Lower lobe of right lung (tissue), 2 donors: ENCODE measurements at regions not wholly inside any gene's neighbourhood (a gene's known extent, or its start where the extent isn't known, plus 50 kb on each side); places are given as distances from the start of the nearest gene placed in this dataset.
"Not testable (repeated sequence)": the region's sequence is repeated elsewhere in the genome, so short reads cannot be mapped to it uniquely, and the experiment has no call there.

Experiments used
- ATAC-seq, 2 donors: fragments of 200-7000 bp; cut with Tn5 transposase; one replicate each; pipeline ENCODE4 v1.9.1; 2020 to 2022; ENCODE audit warnings: mild to moderate bottlenecking in 2 of 2, moderate library complexity in 2 of 2
- DNase-seq: peaks from one replicate; pipeline ENCODE4 v3.0.0-alpha.2; 2020
- H3K27ac ChIP-seq: fragments of 200-600 bp; one replicate; pipeline ENCODE4 v1.8.0; 2022
- H3K27me3 ChIP-seq: fragments of 200-600 bp; one replicate; pipeline ENCODE4 v1.8.0; 2022; ENCODE audit warnings: low read depth
- H3K36me3 ChIP-seq: fragments of 200-600 bp; one replicate; pipeline ENCODE4 v1.8.0; 2022; ENCODE audit warnings: mild to moderate bottlenecking
- H3K4me1 ChIP-seq: fragments of 200-600 bp; one replicate; pipeline ENCODE4 v1.8.0; 2022
- H3K4me3 ChIP-seq: fragments of 200-600 bp; one replicate; pipeline ENCODE4 v1.8.0; 2022; ENCODE audit warnings: mild to moderate bottlenecking
- H3K9me3 ChIP-seq: fragments of 200-600 bp; one replicate; pipeline ENCODE4 v1.8.0; 2022
- intact Hi-C: fragments of 100-400 bp; cut with DNase I; formaldehyde crosslinking; loops from one replicate; pipeline ENCODE4 v1.11.0; 2022
- TF ChIP-seq, protein P1 (sequence below): fragments of 200-600 bp; IDR thresholded peaks from one replicate; pipeline ENCODE4 v1.8.0; 2022; ENCODE audit warnings: antibody characterized with exemption, mild to moderate bottlenecking
- donor health status: DM: no; HTN: yes; CAD: no; lungs with severe emphysema.

GRCh38 chr6:125618629-125619028, 130.8 kb upstream of the HEY2 start:
- TF ChIP-seq, protein P1, sequence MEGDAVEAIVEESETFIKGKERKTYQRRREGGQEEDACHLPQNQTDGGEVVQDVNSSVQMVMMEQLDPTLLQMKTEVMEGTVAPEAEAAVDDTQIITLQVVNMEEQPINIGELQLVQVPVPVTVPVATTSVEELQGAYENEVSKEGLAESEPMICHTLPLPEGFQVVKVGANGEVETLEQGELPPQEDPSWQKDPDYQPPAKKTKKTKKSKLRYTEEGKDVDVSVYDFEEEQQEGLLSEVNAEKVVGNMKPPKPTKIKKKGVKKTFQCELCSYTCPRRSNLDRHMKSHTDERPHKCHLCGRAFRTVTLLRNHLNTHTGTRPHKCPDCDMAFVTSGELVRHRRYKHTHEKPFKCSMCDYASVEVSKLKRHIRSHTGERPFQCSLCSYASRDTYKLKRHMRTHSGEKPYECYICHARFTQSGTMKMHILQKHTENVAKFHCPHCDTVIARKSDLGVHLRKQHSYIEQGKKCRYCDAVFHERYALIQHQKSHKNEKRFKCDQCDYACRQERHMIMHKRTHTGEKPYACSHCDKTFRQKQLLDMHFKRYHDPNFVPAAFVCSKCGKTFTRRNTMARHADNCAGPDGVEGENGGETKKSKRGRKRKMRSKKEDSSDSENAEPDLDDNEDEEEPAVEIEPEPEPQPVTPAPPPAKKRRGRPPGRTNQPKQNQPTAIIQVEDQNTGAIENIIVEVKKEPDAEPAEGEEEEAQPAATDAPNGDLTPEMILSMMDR = no peak
- intact Hi-C loops = no loop called here
- Histone ChIP-seq H3K27ac (no peak overlapping the region), H3K4me3 (no peak overlapping the region), H3K4me1 (no peaks in the 10 kb centered on the region), H3K36me3 (no peaks in the 10 kb centered on the region), H3K9me3 (no peaks in the 10 kb centered on the region), H3K27me3 (no peaks in the 10 kb centered on the region)
- ATAC-seq (no peak), DNase-seq (no peak)

GRCh38 chr6:125623085-125623484, 126.3 kb upstream of the HEY2 start:
- Histone ChIP-seq H3K27me3 (no peaks in the 10 kb centered on the region), H3K27ac (no peak overlapping the region), H3K4me3 (no peak overlapping the region), H3K4me1 (no peaks in the 10 kb centered on the region), H3K36me3 (no peaks in the 10 kb centered on the region), H3K9me3 (no peaks in the 10 kb centered on the region)
- ATAC-seq = no peak
- TF ChIP-seq, protein P1 = no peak
- DNase-seq = no peak
- intact Hi-C loops = no loop called here

DNA sequence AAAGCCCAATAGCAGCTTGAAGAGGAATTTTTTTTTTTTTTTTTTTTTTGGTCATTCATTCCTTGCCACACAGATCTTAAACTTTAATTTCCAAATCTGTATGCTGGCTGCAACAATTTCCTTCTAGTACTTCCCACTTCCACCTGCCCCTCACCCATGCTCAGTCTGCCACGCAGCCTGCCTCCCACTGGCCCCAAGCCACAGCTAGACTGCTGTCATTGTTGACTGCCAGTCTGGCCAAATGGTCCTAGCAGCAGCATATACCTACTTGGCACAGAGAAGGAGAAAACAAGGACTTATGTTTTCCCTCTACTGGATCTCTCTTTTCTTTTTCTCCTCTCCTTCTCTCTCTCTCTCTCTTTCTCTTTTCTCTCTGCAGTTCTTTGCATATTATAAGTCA, 118.3 kb upstream of the HEY2 start:
- intact Hi-C loops = no loop called here
- H3K4me3 ChIP-seq = no peak overlapping the region
- H3K27me3 ChIP-seq = no peaks in the 10 kb centered on the region
- no peaks in the 10 kb centered on the region for H3K9me3 ChIP-seq
- H3K36me3 ChIP-seq = no peaks in the 10 kb centered on the region
- no peak overlapping the region for H3K27ac ChIP-seq
- DNase-seq = no peak
- no peaks in the 10 kb centered on the region for H3K4me1 ChIP-seq
- TF ChIP-seq, protein P1 = no peak
- ATAC-seq = no peak

DNA sequence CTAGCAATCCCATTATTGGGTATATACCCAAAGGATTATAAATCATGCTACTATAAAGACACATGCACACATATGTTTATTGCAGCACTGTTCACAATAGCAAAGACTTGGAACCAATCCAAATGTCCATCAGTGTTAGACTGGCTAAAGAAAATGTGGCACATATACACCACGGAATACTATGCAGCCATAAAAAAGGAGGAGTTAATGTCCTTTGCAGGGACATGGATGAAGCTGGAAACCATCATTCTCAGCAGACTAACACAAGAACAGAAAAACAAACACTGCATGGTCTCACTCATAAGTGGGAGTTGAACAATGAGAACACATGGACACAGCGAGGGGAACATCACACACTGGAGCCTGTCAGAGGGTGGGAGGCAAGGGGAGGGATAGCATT, 113.4 kb upstream of the HEY2 start:
- H3K27ac ChIP-seq, H3K27me3 ChIP-seq, DNase-seq, H3K4me3 ChIP-seq, H3K9me3 ChIP-seq, intact Hi-C loops, H3K4me1 ChIP-seq, H3K36me3 ChIP-seq, ATAC-seq: not testable (repeated sequence)

DNA sequence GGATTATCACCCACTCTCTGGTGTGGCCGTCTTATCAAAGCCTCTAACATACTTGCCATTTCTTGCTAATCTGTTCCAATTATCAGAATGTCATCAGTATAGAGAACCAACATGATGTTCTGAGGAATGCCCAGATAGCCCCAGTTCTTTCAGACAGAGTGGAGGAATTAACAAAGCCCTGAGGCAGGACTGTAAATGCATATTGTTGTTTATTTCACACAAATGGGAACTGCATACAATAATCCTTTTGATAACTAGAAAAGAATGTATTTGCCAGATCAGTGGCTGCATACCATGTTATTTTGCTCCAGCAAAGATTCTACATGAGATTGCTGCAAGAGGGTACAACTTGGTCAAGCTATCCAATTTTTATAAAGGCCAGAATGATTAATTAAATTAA, 112.8 kb upstream of the HEY2 start:
- TF ChIP-seq, protein P1 = no peak
- H3K9me3 ChIP-seq = no peaks in the 10 kb centered on the region
- no peaks in the 10 kb centered on the region for H3K27me3 ChIP-seq
- H3K4me3 ChIP-seq = no peak overlapping the region
- ATAC-seq (no peak), DNase-seq (no peak)
- H3K4me1 ChIP-seq = no peaks in the 10 kb centered on the region
- intact Hi-C loops = no loop called here
- no peaks in the 10 kb centered on the region for H3K36me3 ChIP-seq
- H3K27ac ChIP-seq = no peak overlapping the region

GRCh38 chr6:125637207-125637606, 112.2 kb upstream of the HEY2 start:
- TF ChIP-seq, protein P1 = no peak
- DNase-seq (no peak), ATAC-seq (no peak)
- Histone ChIP-seq H3K4me1 (no peaks in the 10 kb centered on the region), H3K9me3 (no peaks in the 10 kb centered on the region), H3K27ac (no peak overlapping the region), H3K4me3 (no peak overlapping the region), H3K27me3 (no peaks in the 10 kb centered on the region), H3K36me3 (no peaks in the 10 kb centered on the region)
- intact Hi-C loops = no loop called here
